Thyroid gland (tissue), 4 donors: ENCODE measurements at regions not wholly inside any gene's neighbourhood (a gene's known extent, or its start where the extent isn't known, plus 50 kb on each side); places are given as distances from the start of the nearest gene placed in this dataset.

Experiments
- POLR2A ChIP-seq, 2 donors: fragments of 450-650 bp; IDR thresholded peaks; one replicate each; pipeline ENCODE4 v1.6.1; 2017; ENCODE audit warnings: antibody characterized with exemption in 2 of 2, mild to moderate bottlenecking in 2 of 2, moderate library complexity in 1 of 2
- TF ChIP-seq, protein P1 (sequence below), 6 experiments: fragments of 200-600 bp in 3 of 6; fragments of 450-650 bp in 3 of 6; sonication (generic) in 3 of 6; IDR thresholded peaks; one replicate each; pipeline ENCODE4 v1.5.1; 2016 to 2019; ENCODE audit warnings: antibody characterized with exemption in 6 of 6, mild to moderate bottlenecking in 2 of 6, inconsistent platforms in 1 of 6, moderate library complexity in 1 of 6

DNA sequence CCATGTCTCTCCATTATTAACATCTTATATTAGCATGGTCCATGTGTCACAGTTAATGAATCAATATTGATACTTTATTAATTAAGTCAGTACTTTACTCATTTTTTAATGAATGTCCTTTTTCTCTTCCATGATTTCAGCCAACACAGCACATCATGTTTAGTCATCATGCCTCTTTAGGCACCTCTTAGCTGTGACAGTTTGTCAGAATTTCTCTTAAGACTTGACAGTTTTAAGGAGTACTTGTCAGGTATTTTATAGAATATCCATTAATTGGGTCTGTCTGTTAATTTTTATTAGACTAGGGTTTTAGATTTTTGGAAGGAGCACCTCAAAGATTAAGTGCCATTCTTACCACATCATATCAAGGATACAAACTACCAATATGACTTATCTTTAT is 729.4 kb downstream of the HACE1 start:
- TF ChIP-seq, protein P1, sequence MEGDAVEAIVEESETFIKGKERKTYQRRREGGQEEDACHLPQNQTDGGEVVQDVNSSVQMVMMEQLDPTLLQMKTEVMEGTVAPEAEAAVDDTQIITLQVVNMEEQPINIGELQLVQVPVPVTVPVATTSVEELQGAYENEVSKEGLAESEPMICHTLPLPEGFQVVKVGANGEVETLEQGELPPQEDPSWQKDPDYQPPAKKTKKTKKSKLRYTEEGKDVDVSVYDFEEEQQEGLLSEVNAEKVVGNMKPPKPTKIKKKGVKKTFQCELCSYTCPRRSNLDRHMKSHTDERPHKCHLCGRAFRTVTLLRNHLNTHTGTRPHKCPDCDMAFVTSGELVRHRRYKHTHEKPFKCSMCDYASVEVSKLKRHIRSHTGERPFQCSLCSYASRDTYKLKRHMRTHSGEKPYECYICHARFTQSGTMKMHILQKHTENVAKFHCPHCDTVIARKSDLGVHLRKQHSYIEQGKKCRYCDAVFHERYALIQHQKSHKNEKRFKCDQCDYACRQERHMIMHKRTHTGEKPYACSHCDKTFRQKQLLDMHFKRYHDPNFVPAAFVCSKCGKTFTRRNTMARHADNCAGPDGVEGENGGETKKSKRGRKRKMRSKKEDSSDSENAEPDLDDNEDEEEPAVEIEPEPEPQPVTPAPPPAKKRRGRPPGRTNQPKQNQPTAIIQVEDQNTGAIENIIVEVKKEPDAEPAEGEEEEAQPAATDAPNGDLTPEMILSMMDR (IDR thresholded peaks at IDR 0.05), result no peak
- no peak for TF ChIP-seq POLR2A (IDR thresholded peaks at IDR 0.05)
